ENCODE measurements at regions not wholly inside any gene's neighbourhood (a gene's known extent, or its start where the extent isn't known, plus 50 kb on each side); places are given as distances from the start of the nearest gene placed in this dataset.
A peak's percentile ranks its signal among the peaks of the same experiment; 100 is the strongest.

- no peak for DNase-seq
These were observed 300.5 kb upstream of the ZMIZ1 start for GRCh38 chr10:78768041-78768835.

- DNase-seq, result no peak
These were observed 299.9 kb upstream of the ZMIZ1 start for GRCh38 chr10:78768876-78769275.

GRCh38 chr10:78769526-78769925 lies 299.2 kb upstream of the ZMIZ1 start:
- no peak for DNase-seq

- no peak for DNase-seq
These were observed 298.3 kb upstream of the ZMIZ1 start for GRCh38 chr10:78770167-78771090.

- DNase-seq, result peak; percentile 13
These were observed 297.5 kb upstream of the ZMIZ1 start for GRCh38 chr10:78771260-78771659.

GRCh38 chr10:78771808-78772455 lies 296.8 kb upstream of the ZMIZ1 start:
- no peak for DNase-seq

- DNase-seq, result no peak
These were observed 296.3 kb upstream of the ZMIZ1 start for GRCh38 chr10:78772486-78772885.

- DNase-seq, result no peak
These were observed 295.7 kb upstream of the ZMIZ1 start for GRCh38 chr10:78772986-78773530.

- no peak for DNase-seq
These were observed 294.2 kb upstream of the ZMIZ1 start for GRCh38 chr10:78774614-78774998.

GRCh38 chr10:78774999-78775711 lies 293.6 kb upstream of the ZMIZ1 start:
- DNase-seq, result no peak

- DNase-seq, result no peak
These were observed 292.9 kb upstream of the ZMIZ1 start for GRCh38 chr10:78775891-78776290.

- DNase-seq, result no peak
These were observed 292.0 kb upstream of the ZMIZ1 start for GRCh38 chr10:78776756-78777155.

GRCh38 chr10:78777466-78777865 lies 291.3 kb upstream of the ZMIZ1 start:
- no peak for DNase-seq

GRCh38 chr10:78777867-78778266 lies 290.9 kb upstream of the ZMIZ1 start:
- no peak for DNase-seq

- DNase-seq, result no peak
These were observed 290.1 kb upstream of the ZMIZ1 start for GRCh38 chr10:78778444-78779338.

GRCh38 chr10:78779339-78779955 lies 289.3 kb upstream of the ZMIZ1 start:
- DNase-seq, result no peak

GRCh38 chr10:78780551-78780961 lies 288.2 kb upstream of the ZMIZ1 start:
- DNase-seq, result no peak

GRCh38 chr10:78781251-78781913 lies 287.4 kb upstream of the ZMIZ1 start:
- DNase-seq, result no peak

GRCh38 chr10:78781991-78782390 lies 286.8 kb upstream of the ZMIZ1 start:
- no peak for DNase-seq

- no peak for DNase-seq
These were observed 286.3 kb upstream of the ZMIZ1 start for GRCh38 chr10:78782441-78782840.

Measured in CD4-positive, alpha-beta T cell treated with Interleukin-15 for 1 hour (primary cell).